ENCODE measurements at regions not wholly inside any gene's neighbourhood (a gene's known extent, or its start where the extent isn't known, plus 50 kb on each side); places are given as distances from the start of the nearest gene placed in this dataset.
"Not testable (repeated sequence)": the region's sequence is repeated elsewhere in the genome, so short reads cannot be mapped to it uniquely, and the experiment has no call there.

- DNase-seq: no peak
- no peak overlapping the region for H3K4me3 Mint-ChIP-seq
Measured at GRCh38 chr16:26709754-26710153, 357.0 kb upstream of the C16orf82 start.

GRCh38 chr16:26710450-26710849, 356.3 kb upstream of the C16orf82 start:
- no peaks in the 10 kb centered on the region for H3K4me1 Mint-ChIP-seq
- Histone ChIP-seq H3K9me3 (ENCODE audit: control insufficient read depth in 2 of 2, low read length in 2 of 2) (no peaks in the 10 kb centered on the region), H3K4me1 (ENCODE audit: control insufficient read depth, insufficient read depth, low read length, poor library complexity, severe bottlenecking) (no peaks in the 10 kb centered on the region), H3K4me3 (ENCODE audit: low read depth, low read length) (no peak overlapping the region), H3K27ac (ENCODE audit: insufficient read depth, low read length, poor library complexity, severe bottlenecking) (no peak overlapping the region), H3K36me3 (ENCODE audit: control insufficient read depth, insufficient read depth, low read length) (no peaks in the 10 kb centered on the region), H3K27me3 (ENCODE audit: control insufficient read depth, insufficient read depth, low read length) (peaks cover 2% of the 10 kb centered on the region)
- H3K36me3 Mint-ChIP-seq: no peaks in the 10 kb centered on the region
- H3K9me3 Mint-ChIP-seq: peaks cover 0 to 1% (median 0%) of the 10 kb centered on the region in 7 donors
- peak in 1 of 3 donors; percentile 8 for DNase-seq
- H3K27me3 Mint-ChIP-seq: peaks cover 4% of the 10 kb centered on the region
- no peak overlapping the region for H3K4me3 Mint-ChIP-seq
- no peak for ATAC-seq (ENCODE audit: low read depth in 2 of 2)
- H3K27ac Mint-ChIP-seq: no peak overlapping the region

More at GRCh38 chr16:26709754-26710153, 357.0 kb upstream of the C16orf82 start:
- peaks cover 0 to 1% (median 0%) of the 10 kb centered on the region in 7 donors for H3K9me3 Mint-ChIP-seq
- Histone ChIP-seq H3K4me3 (ENCODE audit: low read depth, low read length) (no peak overlapping the region), H3K36me3 (ENCODE audit: control insufficient read depth, insufficient read depth, low read length) (no peaks in the 10 kb centered on the region), H3K9me3 (ENCODE audit: control insufficient read depth in 2 of 2, low read length in 2 of 2) (no peaks in the 10 kb centered on the region), H3K27me3 (ENCODE audit: control insufficient read depth, insufficient read depth, low read length) (peaks cover 2% of the 10 kb centered on the region), H3K27ac (ENCODE audit: insufficient read depth, low read length, poor library complexity, severe bottlenecking) (no peak overlapping the region), H3K4me1 (ENCODE audit: control insufficient read depth, insufficient read depth, low read length, poor library complexity, severe bottlenecking) (no peaks in the 10 kb centered on the region)
- peaks cover 4% of the 10 kb centered on the region for H3K27me3 Mint-ChIP-seq
- H3K36me3 Mint-ChIP-seq: no peaks in the 10 kb centered on the region
- no peak overlapping the region for H3K27ac Mint-ChIP-seq
- no peaks in the 10 kb centered on the region for H3K4me1 Mint-ChIP-seq
- no peak for ATAC-seq (ENCODE audit: low read depth in 2 of 2)

GRCh38 chr16:26712876-26713275, 353.9 kb upstream of the C16orf82 start:
- Mint-ChIP-seq H3K27me3 (peaks cover 4% of the 10 kb centered on the region), H3K9me3 (peaks cover 0 to 1% (median 0%) of the 10 kb centered on the region in 7 donors), H3K27ac (no peak overlapping the region), H3K36me3 (no peaks in the 10 kb centered on the region), H3K4me1 (no peaks in the 10 kb centered on the region), H3K4me3 (no peak overlapping the region)
- H3K4me1 ChIP-seq (ENCODE audit: control insufficient read depth, insufficient read depth, low read length, poor library complexity, severe bottlenecking): no peaks in the 10 kb centered on the region
- no peak overlapping the region for H3K27ac ChIP-seq (ENCODE audit: insufficient read depth, low read length, poor library complexity, severe bottlenecking)
- H3K4me3 ChIP-seq (ENCODE audit: low read depth, low read length): no peak overlapping the region
- DNase-seq (no peak), ATAC-seq (ENCODE audit: low read depth in 2 of 2) (no peak)
- no peaks in the 10 kb centered on the region for H3K36me3 ChIP-seq (ENCODE audit: control insufficient read depth, insufficient read depth, low read length)
- no peaks in the 10 kb centered on the region for H3K27me3 ChIP-seq (ENCODE audit: control insufficient read depth, insufficient read depth, low read length)
- H3K9me3 ChIP-seq (ENCODE audit: control insufficient read depth in 2 of 2, low read length in 2 of 2): no peaks in the 10 kb centered on the region

- H3K4me1 ChIP-seq (ENCODE audit: control insufficient read depth, insufficient read depth, low read length, poor library complexity, severe bottlenecking): no peaks in the 10 kb centered on the region
- ATAC-seq (ENCODE audit: low read depth in 2 of 2): no peak
- H3K27me3 Mint-ChIP-seq: peaks cover 4% of the 10 kb centered on the region
- H3K27ac Mint-ChIP-seq: no peak overlapping the region
- DNase-seq: no peak
- H3K4me1 Mint-ChIP-seq: no peaks in the 10 kb centered on the region
- no peaks in the 10 kb centered on the region for H3K36me3 Mint-ChIP-seq
- H3K9me3 Mint-ChIP-seq: peaks cover 0 to 1% (median 0%) of the 10 kb centered on the region in 7 donors
- no peak overlapping the region for H3K27ac ChIP-seq (ENCODE audit: insufficient read depth, low read length, poor library complexity, severe bottlenecking)
- H3K27me3 ChIP-seq (ENCODE audit: control insufficient read depth, insufficient read depth, low read length): no peaks in the 10 kb centered on the region
- no peaks in the 10 kb centered on the region for H3K36me3 ChIP-seq (ENCODE audit: control insufficient read depth, insufficient read depth, low read length)
- no peak overlapping the region for H3K4me3 ChIP-seq (ENCODE audit: low read depth, low read length)
- no peak overlapping the region for H3K4me3 Mint-ChIP-seq
- H3K9me3 ChIP-seq (ENCODE audit: control insufficient read depth in 2 of 2, low read length in 2 of 2): no peaks in the 10 kb centered on the region
Measured at GRCh38 chr16:26715969-26716368, 350.8 kb upstream of the C16orf82 start.

GRCh38 chr16:26717826-26718225, 348.9 kb upstream of the C16orf82 start:
- Histone ChIP-seq H3K9me3 (ENCODE audit: control insufficient read depth in 2 of 2, low read length in 2 of 2) (no peaks in the 10 kb centered on the region), H3K36me3 (ENCODE audit: control insufficient read depth, insufficient read depth, low read length) (no peaks in the 10 kb centered on the region), H3K4me1 (ENCODE audit: control insufficient read depth, insufficient read depth, low read length, poor library complexity, severe bottlenecking) (no peaks in the 10 kb centered on the region), H3K4me3 (ENCODE audit: low read depth, low read length) (no peak overlapping the region), H3K27me3 (ENCODE audit: control insufficient read depth, insufficient read depth, low read length) (no peaks in the 10 kb centered on the region), H3K27ac (ENCODE audit: insufficient read depth, low read length, poor library complexity, severe bottlenecking) (no peak overlapping the region)
- H3K9me3 Mint-ChIP-seq: peaks cover 0 to 1% (median 0%) of the 10 kb centered on the region in 7 donors
- H3K27me3 Mint-ChIP-seq: peaks cover 4% of the 10 kb centered on the region
- no peak overlapping the region for H3K4me3 Mint-ChIP-seq
- DNase-seq (no peak), ATAC-seq (ENCODE audit: low read depth in 2 of 2) (no peak)
- no peak overlapping the region for H3K27ac Mint-ChIP-seq
- no peaks in the 10 kb centered on the region for H3K4me1 Mint-ChIP-seq
- no peaks in the 10 kb centered on the region for H3K36me3 Mint-ChIP-seq

GRCh38 chr16:26721290-26721689, 345.4 kb upstream of the C16orf82 start:
- no peak for ATAC-seq (ENCODE audit: low read depth in 2 of 2)
- Histone ChIP-seq H3K27me3 (ENCODE audit: control insufficient read depth, insufficient read depth, low read length) (no peaks in the 10 kb centered on the region), H3K4me3 (ENCODE audit: low read depth, low read length) (no peak overlapping the region), H3K4me1 (ENCODE audit: control insufficient read depth, insufficient read depth, low read length, poor library complexity, severe bottlenecking) (no peaks in the 10 kb centered on the region), H3K36me3 (ENCODE audit: control insufficient read depth, insufficient read depth, low read length) (no peaks in the 10 kb centered on the region), H3K27ac (ENCODE audit: insufficient read depth, low read length, poor library complexity, severe bottlenecking) (no peak overlapping the region), H3K9me3 (ENCODE audit: control insufficient read depth in 2 of 2, low read length in 2 of 2) (no peaks in the 10 kb centered on the region)
- no peaks in the 10 kb centered on the region for H3K4me1 Mint-ChIP-seq
- H3K9me3 Mint-ChIP-seq: peaks cover 0 to 4% (median 0%) of the 10 kb centered on the region in 7 donors
- no peaks in the 10 kb centered on the region for H3K27me3 Mint-ChIP-seq
- H3K36me3 Mint-ChIP-seq: no peaks in the 10 kb centered on the region
- no peak overlapping the region for H3K27ac Mint-ChIP-seq
- DNase-seq: no peak
- no peak overlapping the region for H3K4me3 Mint-ChIP-seq

GRCh38 chr16:26721957-26722356, 344.8 kb upstream of the C16orf82 start:
- not testable (repeated sequence) for H3K9me3 ChIP-seq (ENCODE audit: control insufficient read depth in 2 of 2, low read length in 2 of 2); H3K27ac Mint-ChIP-seq; H3K27ac ChIP-seq (ENCODE audit: insufficient read depth, low read length, poor library complexity, severe bottlenecking); H3K4me3 Mint-ChIP-seq; H3K36me3 ChIP-seq (ENCODE audit: control insufficient read depth, insufficient read depth, low read length); H3K27me3 ChIP-seq (ENCODE audit: control insufficient read depth, insufficient read depth, low read length); DNase-seq; H3K36me3 Mint-ChIP-seq; ATAC-seq (ENCODE audit: low read depth in 2 of 2); H3K27me3 Mint-ChIP-seq; H3K4me1 Mint-ChIP-seq; H3K4me3 ChIP-seq (ENCODE audit: low read depth, low read length); H3K4me1 ChIP-seq (ENCODE audit: control insufficient read depth, insufficient read depth, low read length, poor library complexity, severe bottlenecking); H3K9me3 Mint-ChIP-seq

GRCh38 chr16:26724189-26724588, 342.5 kb upstream of the C16orf82 start:
- H3K9me3 ChIP-seq (ENCODE audit: control insufficient read depth in 2 of 2, low read length in 2 of 2): no peaks in the 10 kb centered on the region
- ATAC-seq (ENCODE audit: low read depth in 2 of 2): no peak
- H3K27ac ChIP-seq (ENCODE audit: insufficient read depth, low read length, poor library complexity, severe bottlenecking): no peak overlapping the region
- Mint-ChIP-seq H3K4me1 (no peaks in the 10 kb centered on the region), H3K27me3 (no peaks in the 10 kb centered on the region), H3K36me3 (no peaks in the 10 kb centered on the region), H3K4me3 (no peak overlapping the region), H3K27ac (no peak overlapping the region), H3K9me3 (peaks cover 0 to 4% (median 0%) of the 10 kb centered on the region in 7 donors)
- no peaks in the 10 kb centered on the region for H3K4me1 ChIP-seq (ENCODE audit: control insufficient read depth, insufficient read depth, low read length, poor library complexity, severe bottlenecking)
- no peak for DNase-seq
- no peaks in the 10 kb centered on the region for H3K36me3 ChIP-seq (ENCODE audit: control insufficient read depth, insufficient read depth, low read length)
- no peak overlapping the region for H3K4me3 ChIP-seq (ENCODE audit: low read depth, low read length)
- no peaks in the 10 kb centered on the region for H3K27me3 ChIP-seq (ENCODE audit: control insufficient read depth, insufficient read depth, low read length)
